HCT116 (cell line): ENCODE measurements at regions not wholly inside any gene's neighbourhood (a gene's known extent, or its start where the extent isn't known, plus 50 kb on each side); places are given as distances from the start of the nearest gene placed in this dataset.

Experiments used
- ATAC-seq: fragments of 200-7000 bp; cut with Tn5 transposase; 2 replicates; pipeline ENCODE4 v1.9.1; 2020; ENCODE audit warnings: mild to moderate bottlenecking, moderate library complexity
- BruUV-seq: library from RNA; stranded (reverse); fragments of 400-500 nt; replicated peaks from 2 replicates; lab custom pipeline; 2021; lab: Mats Ljungman, UMichigan
- CTCF ChIA-PET: fragments of 300-600 bp; sonication (Branson Sonifier 250); formaldehyde crosslinking; loops from one replicate; lab custom pipeline; 2021; ENCODE audit warnings: antibody characterized with exemption; lab: Charles Lee
- POLR2A ChIA-PET: fragments of 300-600, 350-600 bp; sonication (Branson Sonifier 250); formaldehyde crosslinking; loops from one replicate; lab custom pipeline; 2021; ENCODE audit warnings: antibody characterized with exemption; lab: Charles Lee
- RAD21 ChIA-PET, 2 experiments: fragments of 300-600 bp; sonication (Branson Sonifier 250); formaldehyde crosslinking; loops; one replicate each; lab custom pipeline; 2023; ENCODE audit warnings: low total read pairs in 2 of 2; ENCODE audit not compliant: uncharacterized antibody in 2 of 2, unreplicated experiment in 2 of 2, low non-redundant PET in 1 of 2; lab: Charles Lee
- DNase-seq: peaks from one replicate; pipeline ENCODE4 v3.0.0-alpha.2; 2010; ENCODE audit warnings: low read depth, low spot score
- H2AFZ ChIP-seq: fragments of 200-600 bp; shearing (Covaris generic), sonication (generic); 2 replicates; pipeline ENCODE4 v1.6.1; 2017; ENCODE audit warnings: low read depth, mixed run types, mixed read lengths, antibody characterized with exemption, low read length; ENCODE audit not compliant: poor library complexity, severe bottlenecking
- H3K27ac ChIP-seq: 2 replicates; pipeline ENCODE4 v1.5.1; 2012; ENCODE audit warnings: low read depth, low read length
- H3K27me3 ChIP-seq: fragments of 200-600 bp; sonication (generic); 2 replicates; pipeline ENCODE4 v1.6.1; 2016; ENCODE audit warnings: mixed run types, low read length, mixed read lengths; ENCODE audit not compliant: insufficient read depth
- H3K36me3 ChIP-seq, 2 experiments: fragments of 200-500 bp in 1 of 2; fragments of 200-600 bp in 1 of 2; sonication (Bioruptor generic) in 1 of 2; sonication (generic) in 1 of 2; 2 replicates each; pipeline versions ENCODE4 v1.5.1 to v1.6.1; 2014 to 2016; ENCODE audit warnings: low read length in 2 of 2, inconsistent platforms in 1 of 2, mixed read lengths in 1 of 2, mixed run types in 1 of 2; ENCODE audit not compliant: insufficient read depth in 2 of 2, control insufficient read depth in 1 of 2
- H3K4me1 ChIP-seq, 2 experiments: fragments of 200-600 bp in 1 of 2; sonication (generic) in 1 of 2; 2 replicates each; pipeline versions ENCODE4 v1.5.1 to v1.6.1; 2012 to 2017; ENCODE audit warnings: low read length in 2 of 2, inconsistent platforms in 1 of 2, mild to moderate bottlenecking in 1 of 2, mixed read lengths in 1 of 2, mixed run types in 1 of 2, moderate library complexity in 1 of 2; ENCODE audit not compliant: insufficient read depth in 2 of 2, control insufficient read depth in 1 of 2
- H3K4me2 ChIP-seq: fragments of 200-600 bp; sonication (generic); 2 replicates; pipeline ENCODE4 v1.6.1; 2017; ENCODE audit warnings: mixed run types, low read length, mixed read lengths
- H3K4me3 ChIP-seq, 2 experiments: fragments of 200-600 bp in 1 of 2; sonication (generic) in 1 of 2; replicated peaks in 1 of 2; 2 replicates each; pipeline ENCODE4 v1.5.1; 2011 to 2016; ENCODE audit warnings: low read length in 2 of 2, control low read depth in 1 of 2, low read depth in 1 of 2, mild to moderate bottlenecking in 1 of 2, mixed read lengths in 1 of 2, mixed run types in 1 of 2
- H3K79me2 ChIP-seq: fragments of 200-600 bp; sonication (generic); 2 replicates; pipeline ENCODE4 v1.6.1; 2017; ENCODE audit warnings: mild to moderate bottlenecking, mixed run types, low read length, moderate library complexity, mixed read lengths; ENCODE audit not compliant: insufficient read depth
- H3K9ac ChIP-seq: fragments of 200-600 bp; sonication (generic); 2 replicates; pipeline ENCODE4 v1.6.1; 2016; ENCODE audit warnings: low read length, mixed read lengths
- H3K9me2 ChIP-seq: fragments of 200-600 bp; sonication (generic), shearing (Covaris generic); 2 replicates; pipeline ENCODE4 v1.6.1; 2017; ENCODE audit warnings: mixed run types, mild to moderate bottlenecking, moderate library complexity; ENCODE audit not compliant: insufficient read depth
- H3K9me3 ChIP-seq, 2 experiments: fragments of 200-500 bp in 1 of 2; fragments of 200-600 bp in 1 of 2; sonication (Bioruptor generic) in 1 of 2; sonication (generic) in 1 of 2; 2 replicates each; pipeline ENCODE4 v1.6.1; 2014 to 2017; ENCODE audit warnings: low read length in 2 of 2, mixed read lengths in 2 of 2, inconsistent platforms in 1 of 2, low read depth in 1 of 2, mild to moderate bottlenecking in 1 of 2, mixed run types in 1 of 2, moderate library complexity in 1 of 2; ENCODE audit not compliant: control insufficient read depth in 1 of 2, insufficient read depth in 1 of 2
- H4K20me1 ChIP-seq: fragments of 200-600 bp; sonication (generic), shearing (Covaris generic); 2 replicates; pipeline ENCODE4 v1.6.1; 2017; ENCODE audit warnings: mixed run types, mild to moderate bottlenecking, moderate library complexity; ENCODE audit not compliant: insufficient read depth
- CEBPB ChIP-seq: IDR thresholded peaks from 2 replicates; pipeline ENCODE4 v1.6.1; 2012; ENCODE audit warnings: low read depth
- EGR1 ChIP-seq: IDR thresholded peaks from 2 replicates; pipeline ENCODE4 v1.6.1; 2012; ENCODE audit warnings: low read depth
- ELF1 ChIP-seq: IDR thresholded peaks from 2 replicates; pipeline ENCODE4 v1.6.1; 2012; ENCODE audit warnings: low read depth, borderline replicate concordance
- EZH2 ChIP-seq: fragments of 200-600 bp; sonication (generic); IDR thresholded peaks from 2 replicates; pipeline ENCODE4 v1.6.1; 2017; ENCODE audit warnings: antibody characterized with exemption, mixed run types
- FOSL1 ChIP-seq: IDR thresholded peaks from 2 replicates; pipeline ENCODE4 v1.6.1; 2012; ENCODE audit warnings: low read depth
- REST ChIP-seq: IDR thresholded peaks from 2 replicates; pipeline ENCODE4 v1.6.1; 2012; ENCODE audit warnings: low read depth
- SIN3A ChIP-seq: IDR thresholded peaks from 2 replicates; pipeline ENCODE4 v1.6.1; 2012; ENCODE audit warnings: low read depth
- SP1 ChIP-seq: IDR thresholded peaks from 2 replicates; pipeline ENCODE4 v1.6.1; 2012; ENCODE audit warnings: low read depth
- SRF ChIP-seq: IDR thresholded peaks from 2 replicates; pipeline ENCODE4 v1.6.1; 2012; ENCODE audit warnings: low read depth
- TCF7L2 ChIP-seq: IDR thresholded peaks from 2 replicates; pipeline ENCODE4 v1.7.0; 2011; ENCODE audit warnings: borderline replicate concordance, inconsistent platforms; ENCODE audit not compliant: insufficient read depth, insufficient read length; ENCODE audit errors: extremely low read depth
- YY1 ChIP-seq: IDR thresholded peaks from 2 replicates; pipeline ENCODE4 v1.6.1; 2011; ENCODE audit warnings: low read length, low read depth, moderate library complexity, mild to moderate bottlenecking; ENCODE audit not compliant: insufficient replicate concordance; ENCODE audit errors: extremely low read depth
- intact Hi-C: fragments of 100-400 bp; cut with micrococcal nuclease; formaldehyde crosslinking; loops from 2 replicates; pipeline ENCODE4 v1.10.0; 2022
- TF ChIP-seq, protein P1 (sequence below): IDR thresholded peaks from 2 replicates; pipeline ENCODE4 v1.6.1; 2012

GRCh38 chr13:50608370-50608769 lies 235.1 kb downstream of the DLEU7 start:
- no peak overlapping the region for H3K4me3 ChIP-seq
- POLR2A ChIA-PET: no interaction called here

DNA sequence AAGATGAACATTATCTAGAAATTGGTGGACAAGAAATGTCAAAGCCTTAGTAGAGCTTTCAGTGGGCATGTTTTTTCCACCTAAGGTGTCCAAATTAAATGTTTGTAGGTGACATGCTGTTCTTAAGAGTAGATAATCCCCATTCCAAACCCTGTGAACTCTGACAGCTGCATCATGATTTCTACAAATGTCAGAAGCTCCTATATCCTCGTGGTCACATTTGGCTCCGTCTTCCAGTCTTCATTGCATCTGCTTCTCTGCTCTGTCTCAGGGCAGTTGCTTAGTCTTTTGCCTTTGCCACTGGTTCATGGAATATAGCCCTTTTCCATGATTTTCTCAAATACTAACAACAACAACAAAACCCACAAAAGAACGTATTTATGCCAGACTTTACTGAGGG lies 234.5 kb downstream of the DLEU7 start:
- no TSS peak for BruUV-seq
- ATAC-seq: no peak
- no peak for DNase-seq
- no peak overlapping the region for H3K27ac ChIP-seq
- no peaks in the 10 kb centered on the region for H3K79me2 ChIP-seq
- no peak overlapping the region for H3K9ac ChIP-seq
- no peak overlapping the region for H3K4me3 ChIP-seq
- no peaks in the 10 kb centered on the region for H4K20me1 ChIP-seq
- CTCF ChIA-PET: no interaction called here
- POLR2A ChIA-PET: no interaction called here
- no peaks in the 10 kb centered on the region for H3K4me1 ChIP-seq
- no peaks in the 10 kb centered on the region for H3K9me2 ChIP-seq
- RAD21 ChIA-PET: no interaction called here
- H3K27me3 ChIP-seq: no peaks in the 10 kb centered on the region
- no peak overlapping the region for H3K4me2 ChIP-seq
- no peaks in the 10 kb centered on the region for H3K36me3 ChIP-seq
- intact Hi-C loops: no loop called here
- TF ChIP-seq CEBPB (no peak), EZH2 (no peak), SIN3A (no peak), REST (no peak), YY1 (no peak), FOSL1 (no peak), EGR1 (no peak), SRF (no peak), SP1 (no peak)
- TF ChIP-seq, protein P1, sequence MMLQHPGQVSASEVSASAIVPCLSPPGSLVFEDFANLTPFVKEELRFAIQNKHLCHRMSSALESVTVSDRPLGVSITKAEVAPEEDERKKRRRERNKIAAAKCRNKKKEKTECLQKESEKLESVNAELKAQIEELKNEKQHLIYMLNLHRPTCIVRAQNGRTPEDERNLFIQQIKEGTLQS: no peak
- TF ChIP-seq, all 23 proteins: peak for 0
- Histone ChIP-seq H3K9me3 (no peaks in the 10 kb centered on the region), H2AFZ (no peak overlapping the region)

More at GRCh38 chr13:50608370-50608769, 235.1 kb downstream of the DLEU7 start:
- H3K79me2 ChIP-seq: no peaks in the 10 kb centered on the region
- RAD21 ChIA-PET: no interaction called here
- no peaks in the 10 kb centered on the region for H3K9me2 ChIP-seq
- no peaks in the 10 kb centered on the region for H4K20me1 ChIP-seq
- no peak overlapping the region for H3K4me2 ChIP-seq
- H3K4me1 ChIP-seq: no peaks in the 10 kb centered on the region
- H3K9ac ChIP-seq: no peak overlapping the region
- H3K36me3 ChIP-seq: no peaks in the 10 kb centered on the region
- CTCF ChIA-PET: no interaction called here
- no peak for TF ChIP-seq ELF1
- no peak for TF ChIP-seq FOSL1
- no peak for TF ChIP-seq SIN3A
- TF ChIP-seq TCF7L2: no peak
- no peak for DNase-seq
- BruUV-seq: no TSS peak
- H3K27me3 ChIP-seq: no peaks in the 10 kb centered on the region
- ATAC-seq: no peak
- no peaks in the 10 kb centered on the region for H3K9me3 ChIP-seq
- H3K27ac ChIP-seq: no peak overlapping the region
- intact Hi-C loops: no loop called here
- H2AFZ ChIP-seq: no peak overlapping the region
